HepG2 (cell line): ENCODE measurements at regions not wholly inside any gene's neighbourhood (a gene's known extent, or its start where the extent isn't known, plus 50 kb on each side); places are given as distances from the start of the nearest gene placed in this dataset.

Experiments
- BORCS8-MEF2B ChIP-seq: sonication (generic); formaldehyde crosslinking; IDR thresholded peaks from 2 replicates; pipeline ENCODE4 v1.8.0; 2022; ENCODE audit warnings: mild to moderate bottlenecking, missing genetic modification reagents
- DPF2 ChIP-seq: sonication (generic); formaldehyde crosslinking; IDR thresholded peaks from 2 replicates; pipeline ENCODE4 v1.4.0; 2020; ENCODE audit warnings: mild to moderate bottlenecking, low read depth, missing genetic modification reagents, borderline replicate concordance
- IKZF1 ChIP-seq: fragments of 450-650 bp; IDR thresholded peaks from 2 replicates; pipeline ENCODE4 v1.7.1; 2016
- KLF16 ChIP-seq, 2 experiments: sonication (generic) in 1 of 2; formaldehyde crosslinking in 1 of 2; IDR thresholded peaks; 2 replicates each; pipeline versions ENCODE4 v1.6.1 to v1.8.0; 2016 to 2023; ENCODE audit warnings: missing genetic modification reagents in 2 of 2, missing compliant biosample characterization in 1 of 2
- NFIC ChIP-seq: IDR thresholded peaks from 2 replicates; pipeline ENCODE4 v1.6.1; 2012; ENCODE audit warnings: mild to moderate bottlenecking, low read length, inconsistent platforms
- ONECUT2 ChIP-seq: sonication (generic); formaldehyde crosslinking; IDR thresholded peaks from 2 replicates; pipeline ENCODE4 v1.4.0; 2020; ENCODE audit warnings: missing genetic modification reagents
- RFXANK ChIP-seq: IDR thresholded peaks from 2 replicates; pipeline ENCODE4 v1.6.1; 2016
- ZBTB42 ChIP-seq: sonication (generic); formaldehyde crosslinking; IDR thresholded peaks from 2 replicates; pipeline ENCODE4 v1.5.0; 2020; ENCODE audit warnings: mild to moderate bottlenecking, missing genetic modification reagents
- ZMYM3 ChIP-seq: sonication (generic); formaldehyde crosslinking; IDR thresholded peaks from 2 replicates; pipeline ENCODE4 v1.5.1; 2020; ENCODE audit warnings: mild to moderate bottlenecking, missing genetic modification reagents
- TF ChIP-seq, protein P1 (sequence below): sonication (generic); formaldehyde crosslinking; IDR thresholded peaks from 2 replicates; pipeline ENCODE4 v1.4.0; 2020; ENCODE audit warnings: missing genetic modification reagents, borderline replicate concordance
- TF ChIP-seq, protein P2 (sequence below): sonication (generic); formaldehyde crosslinking; IDR thresholded peaks from 2 replicates; pipeline ENCODE4 v1.4.0; 2020; ENCODE audit warnings: missing genetic modification reagents
- TF ChIP-seq, protein P3 (sequence below): conservative IDR thresholded peaks from 2 replicates; pipeline ENCODE4 v1.6.1; 2018; ENCODE audit warnings: missing genetic modification reagents
- TF ChIP-seq, protein P4 (sequence below): IDR thresholded peaks from 2 replicates; pipeline ENCODE4 v1.6.1; 2016; ENCODE audit warnings: low read depth, missing genetic modification reagents, missing compliant biosample characterization
- TF ChIP-seq, protein P5 (sequence below), 2 experiments: IDR thresholded peaks; 2 replicates each; pipeline ENCODE4 v1.6.1; 2011 to 2012; ENCODE audit warnings: low read length in 2 of 2, borderline replicate concordance in 1 of 2, low read depth in 1 of 2, mild to moderate bottlenecking in 1 of 2, moderate library complexity in 1 of 2

DNA sequence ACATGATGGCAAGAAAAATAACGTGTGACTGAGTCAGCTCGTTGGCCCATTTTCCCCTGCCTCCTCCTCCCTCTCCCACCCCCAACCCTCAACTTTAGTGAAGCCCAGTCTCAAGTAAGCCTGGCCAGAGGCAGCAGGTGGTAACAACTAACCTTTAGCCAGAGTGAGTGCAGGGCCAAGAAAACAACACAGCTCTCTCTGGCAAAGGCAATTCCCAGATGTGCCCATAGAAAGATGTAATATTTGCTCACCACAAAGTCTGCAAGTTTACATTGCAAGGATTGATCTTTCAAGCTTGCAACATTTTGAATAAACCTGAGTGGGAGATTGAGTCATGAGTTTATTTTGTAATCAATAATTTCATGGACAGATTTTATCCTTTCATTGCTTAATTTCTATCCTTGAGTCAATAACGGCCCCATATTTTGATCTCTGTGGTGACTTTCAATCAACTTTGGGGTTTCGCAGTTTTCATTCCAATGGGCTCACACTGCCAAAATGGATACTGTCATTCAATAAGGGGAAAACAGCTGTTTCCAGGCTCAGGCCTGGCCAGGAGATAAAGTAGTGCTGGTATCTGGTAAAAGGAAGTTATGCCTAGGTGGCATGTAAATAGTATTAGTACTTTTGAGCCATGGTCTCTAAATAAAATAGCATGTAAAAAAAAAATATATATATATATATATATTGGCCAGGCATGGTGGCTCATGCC lies 130.7 kb upstream of the TMEM164 start (continued):
- TF ChIP-seq, protein P1, sequence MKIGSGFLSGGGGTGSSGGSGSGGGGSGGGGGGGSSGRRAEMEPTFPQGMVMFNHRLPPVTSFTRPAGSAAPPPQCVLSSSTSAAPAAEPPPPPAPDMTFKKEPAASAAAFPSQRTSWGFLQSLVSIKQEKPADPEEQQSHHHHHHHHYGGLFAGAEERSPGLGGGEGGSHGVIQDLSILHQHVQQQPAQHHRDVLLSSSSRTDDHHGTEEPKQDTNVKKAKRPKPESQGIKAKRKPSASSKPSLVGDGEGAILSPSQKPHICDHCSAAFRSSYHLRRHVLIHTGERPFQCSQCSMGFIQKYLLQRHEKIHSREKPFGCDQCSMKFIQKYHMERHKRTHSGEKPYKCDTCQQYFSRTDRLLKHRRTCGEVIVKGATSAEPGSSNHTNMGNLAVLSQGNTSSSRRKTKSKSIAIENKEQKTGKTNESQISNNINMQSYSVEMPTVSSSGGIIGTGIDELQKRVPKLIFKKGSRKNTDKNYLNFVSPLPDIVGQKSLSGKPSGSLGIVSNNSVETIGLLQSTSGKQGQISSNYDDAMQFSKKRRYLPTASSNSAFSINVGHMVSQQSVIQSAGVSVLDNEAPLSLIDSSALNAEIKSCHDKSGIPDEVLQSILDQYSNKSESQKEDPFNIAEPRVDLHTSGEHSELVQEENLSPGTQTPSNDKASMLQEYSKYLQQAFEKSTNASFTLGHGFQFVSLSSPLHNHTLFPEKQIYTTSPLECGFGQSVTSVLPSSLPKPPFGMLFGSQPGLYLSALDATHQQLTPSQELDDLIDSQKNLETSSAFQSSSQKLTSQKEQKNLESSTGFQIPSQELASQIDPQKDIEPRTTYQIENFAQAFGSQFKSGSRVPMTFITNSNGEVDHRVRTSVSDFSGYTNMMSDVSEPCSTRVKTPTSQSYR (CRISPR knock-in tag): no peak; the same call in 1 of the 2 replicates
- TF ChIP-seq, protein P2, sequence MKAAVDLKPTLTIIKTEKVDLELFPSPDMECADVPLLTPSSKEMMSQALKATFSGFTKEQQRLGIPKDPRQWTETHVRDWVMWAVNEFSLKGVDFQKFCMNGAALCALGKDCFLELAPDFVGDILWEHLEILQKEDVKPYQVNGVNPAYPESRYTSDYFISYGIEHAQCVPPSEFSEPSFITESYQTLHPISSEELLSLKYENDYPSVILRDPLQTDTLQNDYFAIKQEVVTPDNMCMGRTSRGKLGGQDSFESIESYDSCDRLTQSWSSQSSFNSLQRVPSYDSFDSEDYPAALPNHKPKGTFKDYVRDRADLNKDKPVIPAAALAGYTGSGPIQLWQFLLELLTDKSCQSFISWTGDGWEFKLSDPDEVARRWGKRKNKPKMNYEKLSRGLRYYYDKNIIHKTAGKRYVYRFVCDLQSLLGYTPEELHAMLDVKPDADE (CRISPR knock-in tag): no peak
- peak; percentile 81 for TF ChIP-seq ZBTB42 (CRISPR knock-in tag)
- TF ChIP-seq ZMYM3: no peak
- TF ChIP-seq, protein P3, sequence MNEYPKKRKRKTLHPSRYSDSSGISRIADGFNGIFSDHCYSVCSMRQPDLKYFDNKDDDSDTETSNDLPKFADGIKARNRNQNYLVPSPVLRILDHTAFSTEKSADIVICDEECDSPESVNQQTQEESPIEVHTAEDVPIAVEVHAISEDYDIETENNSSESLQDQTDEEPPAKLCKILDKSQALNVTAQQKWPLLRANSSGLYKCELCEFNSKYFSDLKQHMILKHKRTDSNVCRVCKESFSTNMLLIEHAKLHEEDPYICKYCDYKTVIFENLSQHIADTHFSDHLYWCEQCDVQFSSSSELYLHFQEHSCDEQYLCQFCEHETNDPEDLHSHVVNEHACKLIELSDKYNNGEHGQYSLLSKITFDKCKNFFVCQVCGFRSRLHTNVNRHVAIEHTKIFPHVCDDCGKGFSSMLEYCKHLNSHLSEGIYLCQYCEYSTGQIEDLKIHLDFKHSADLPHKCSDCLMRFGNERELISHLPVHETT: no peak
- peak in 1 of 2 experiments; percentile 47; a peak in 1 of 4 replicates for TF ChIP-seq KLF16 (CRISPR knock-in tag; IDR thresholded peaks at IDR 0.05)
- TF ChIP-seq, protein P4, sequence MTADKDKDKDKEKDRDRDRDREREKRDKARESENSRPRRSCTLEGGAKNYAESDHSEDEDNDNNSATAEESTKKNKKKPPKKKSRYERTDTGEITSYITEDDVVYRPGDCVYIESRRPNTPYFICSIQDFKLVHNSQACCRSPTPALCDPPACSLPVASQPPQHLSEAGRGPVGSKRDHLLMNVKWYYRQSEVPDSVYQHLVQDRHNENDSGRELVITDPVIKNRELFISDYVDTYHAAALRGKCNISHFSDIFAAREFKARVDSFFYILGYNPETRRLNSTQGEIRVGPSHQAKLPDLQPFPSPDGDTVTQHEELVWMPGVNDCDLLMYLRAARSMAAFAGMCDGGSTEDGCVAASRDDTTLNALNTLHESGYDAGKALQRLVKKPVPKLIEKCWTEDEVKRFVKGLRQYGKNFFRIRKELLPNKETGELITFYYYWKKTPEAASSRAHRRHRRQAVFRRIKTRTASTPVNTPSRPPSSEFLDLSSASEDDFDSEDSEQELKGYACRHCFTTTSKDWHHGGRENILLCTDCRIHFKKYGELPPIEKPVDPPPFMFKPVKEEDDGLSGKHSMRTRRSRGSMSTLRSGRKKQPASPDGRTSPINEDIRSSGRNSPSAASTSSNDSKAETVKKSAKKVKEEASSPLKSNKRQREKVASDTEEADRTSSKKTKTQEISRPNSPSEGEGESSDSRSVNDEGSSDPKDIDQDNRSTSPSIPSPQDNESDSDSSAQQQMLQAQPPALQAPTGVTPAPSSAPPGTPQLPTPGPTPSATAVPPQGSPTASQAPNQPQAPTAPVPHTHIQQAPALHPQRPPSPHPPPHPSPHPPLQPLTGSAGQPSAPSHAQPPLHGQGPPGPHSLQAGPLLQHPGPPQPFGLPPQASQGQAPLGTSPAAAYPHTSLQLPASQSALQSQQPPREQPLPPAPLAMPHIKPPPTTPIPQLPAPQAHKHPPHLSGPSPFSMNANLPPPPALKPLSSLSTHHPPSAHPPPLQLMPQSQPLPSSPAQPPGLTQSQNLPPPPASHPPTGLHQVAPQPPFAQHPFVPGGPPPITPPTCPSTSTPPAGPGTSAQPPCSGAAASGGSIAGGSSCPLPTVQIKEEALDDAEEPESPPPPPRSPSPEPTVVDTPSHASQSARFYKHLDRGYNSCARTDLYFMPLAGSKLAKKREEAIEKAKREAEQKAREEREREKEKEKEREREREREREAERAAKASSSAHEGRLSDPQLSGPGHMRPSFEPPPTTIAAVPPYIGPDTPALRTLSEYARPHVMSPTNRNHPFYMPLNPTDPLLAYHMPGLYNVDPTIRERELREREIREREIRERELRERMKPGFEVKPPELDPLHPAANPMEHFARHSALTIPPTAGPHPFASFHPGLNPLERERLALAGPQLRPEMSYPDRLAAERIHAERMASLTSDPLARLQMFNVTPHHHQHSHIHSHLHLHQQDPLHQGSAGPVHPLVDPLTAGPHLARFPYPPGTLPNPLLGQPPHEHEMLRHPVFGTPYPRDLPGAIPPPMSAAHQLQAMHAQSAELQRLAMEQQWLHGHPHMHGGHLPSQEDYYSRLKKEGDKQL (CRISPR knock-in tag): 0 out of 2 replicates have a peak, but pooled peaks have one; percentile 41
- TF ChIP-seq DPF2 (CRISPR knock-in tag): 0 out of 2 replicates have a peak, but pooled peaks have one; percentile 31
- peak; percentile 83 for TF ChIP-seq ONECUT2 (CRISPR knock-in tag)
- TF ChIP-seq IKZF1: no peak
- TF ChIP-seq BORCS8-MEF2B (CRISPR knock-in tag): no peak
- TF ChIP-seq NFIC: peak; percentile 68; the same call in 1 of the 2 replicates
- no peak for TF ChIP-seq RFXANK
- TF ChIP-seq, protein P5, sequence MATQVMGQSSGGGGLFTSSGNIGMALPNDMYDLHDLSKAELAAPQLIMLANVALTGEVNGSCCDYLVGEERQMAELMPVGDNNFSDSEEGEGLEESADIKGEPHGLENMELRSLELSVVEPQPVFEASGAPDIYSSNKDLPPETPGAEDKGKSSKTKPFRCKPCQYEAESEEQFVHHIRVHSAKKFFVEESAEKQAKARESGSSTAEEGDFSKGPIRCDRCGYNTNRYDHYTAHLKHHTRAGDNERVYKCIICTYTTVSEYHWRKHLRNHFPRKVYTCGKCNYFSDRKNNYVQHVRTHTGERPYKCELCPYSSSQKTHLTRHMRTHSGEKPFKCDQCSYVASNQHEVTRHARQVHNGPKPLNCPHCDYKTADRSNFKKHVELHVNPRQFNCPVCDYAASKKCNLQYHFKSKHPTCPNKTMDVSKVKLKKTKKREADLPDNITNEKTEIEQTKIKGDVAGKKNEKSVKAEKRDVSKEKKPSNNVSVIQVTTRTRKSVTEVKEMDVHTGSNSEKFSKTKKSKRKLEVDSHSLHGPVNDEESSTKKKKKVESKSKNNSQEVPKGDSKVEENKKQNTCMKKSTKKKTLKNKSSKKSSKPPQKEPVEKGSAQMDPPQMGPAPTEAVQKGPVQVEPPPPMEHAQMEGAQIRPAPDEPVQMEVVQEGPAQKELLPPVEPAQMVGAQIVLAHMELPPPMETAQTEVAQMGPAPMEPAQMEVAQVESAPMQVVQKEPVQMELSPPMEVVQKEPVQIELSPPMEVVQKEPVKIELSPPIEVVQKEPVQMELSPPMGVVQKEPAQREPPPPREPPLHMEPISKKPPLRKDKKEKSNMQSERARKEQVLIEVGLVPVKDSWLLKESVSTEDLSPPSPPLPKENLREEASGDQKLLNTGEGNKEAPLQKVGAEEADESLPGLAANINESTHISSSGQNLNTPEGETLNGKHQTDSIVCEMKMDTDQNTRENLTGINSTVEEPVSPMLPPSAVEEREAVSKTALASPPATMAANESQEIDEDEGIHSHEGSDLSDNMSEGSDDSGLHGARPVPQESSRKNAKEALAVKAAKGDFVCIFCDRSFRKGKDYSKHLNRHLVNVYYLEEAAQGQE (IDR thresholded peaks at IDR 0.05; ENCODE audit: borderline replicate concordance in 1 of 2, low read depth in 1 of 2, low read length in 2 of 2): no peak
